ENCODE measurements at regions not wholly inside any gene's neighbourhood (a gene's known extent, or its start where the extent isn't known, plus 50 kb on each side); places are given as distances from the start of the nearest gene placed in this dataset.
"Not testable (repeated sequence)": the region's sequence is repeated elsewhere in the genome, so short reads cannot be mapped to it uniquely, and the experiment has no call there.

- H3K36me3 ChIP-seq (ENCODE audit: control insufficient read depth in 4 of 4, insufficient read depth in 4 of 4, low read length in 3 of 4); H3K27me3 ChIP-seq (replicated peaks in 2 of 5; ENCODE audit: control insufficient read depth in 4 of 5, insufficient read depth in 5 of 5, low read length in 4 of 5); H3K4me1 ChIP-seq (ENCODE audit: control extremely low read depth in 1 of 4, control insufficient read depth in 4 of 4, insufficient read depth in 4 of 4, low read length in 3 of 4); H3K4me3 ChIP-seq (ENCODE audit: control insufficient read depth in 1 of 7, extremely low read depth in 1 of 7, insufficient read depth in 4 of 7, low read depth in 2 of 7, low read length in 6 of 7); H3K9me3 ChIP-seq (ENCODE audit: control extremely low read depth in 1 of 5, control insufficient read depth in 4 of 5, insufficient read depth in 2 of 5, low read depth in 1 of 5, low read length in 4 of 5); CTCF ChIA-PET; POLR2A ChIA-PET; DNase-seq; H3K27ac ChIP-seq (ENCODE audit: insufficient read depth in 1 of 2, low read depth in 1 of 2, low read length in 2 of 2, poor library complexity in 1 of 2, severe bottlenecking in 2 of 2): not testable (repeated sequence)
- no CpG with 5 or more reads among the region's 3 CpGs for WGBS (ENCODE audit: insufficient coverage)
These were observed 60.3 kb upstream of the NMU start for GRCh38 chr4:55696424-55696823.

GRCh38 chr4:55706541-55706940 is 70.4 kb upstream of the NMU start:
- CTCF ChIA-PET, result no interaction called here
- Histone ChIP-seq H3K27ac (ENCODE audit: insufficient read depth in 1 of 2, low read depth in 1 of 2, low read length in 2 of 2, poor library complexity in 1 of 2, severe bottlenecking in 2 of 2) (no peak overlapping the region), H3K4me1 (ENCODE audit: control extremely low read depth in 1 of 4, control insufficient read depth in 4 of 4, insufficient read depth in 4 of 4, low read length in 3 of 4) (no peaks in the 10 kb centered on the region), H3K36me3 (ENCODE audit: control insufficient read depth in 4 of 4, insufficient read depth in 4 of 4, low read length in 3 of 4) (no peaks in the 10 kb centered on the region), H3K27me3 (replicated peaks in 2 of 5; ENCODE audit: control insufficient read depth in 4 of 5, insufficient read depth in 5 of 5, low read length in 4 of 5) (peaks cover 0 to 4% (median 3%) of the 10 kb centered on the region in 5 experiments), H3K4me3 (ENCODE audit: control insufficient read depth in 1 of 7, extremely low read depth in 1 of 7, insufficient read depth in 4 of 7, low read depth in 2 of 7, low read length in 6 of 7) (no peak overlapping the region), H3K9me3 (ENCODE audit: control extremely low read depth in 1 of 5, control insufficient read depth in 4 of 5, insufficient read depth in 2 of 5, low read depth in 1 of 5, low read length in 4 of 5) (no peaks in the 10 kb centered on the region)
- DNase-seq, result no peak
- POLR2A ChIA-PET, result no interaction called here

GRCh38 chr4:55707507-55707906 is 71.4 kb upstream of the NMU start:
- DNase-seq, result no peak
- 87% methylated on average over 3 of the region's 5 CpGs for WGBS (ENCODE audit: insufficient coverage)
- H3K27me3 ChIP-seq (replicated peaks in 2 of 5; ENCODE audit: control insufficient read depth in 4 of 5, insufficient read depth in 5 of 5, low read length in 4 of 5), result peaks cover 0 to 4% (median 3%) of the 10 kb centered on the region in 5 experiments
- no peak overlapping the region for H3K27ac ChIP-seq (ENCODE audit: insufficient read depth in 1 of 2, low read depth in 1 of 2, low read length in 2 of 2, poor library complexity in 1 of 2, severe bottlenecking in 2 of 2)
- no peaks in the 10 kb centered on the region for H3K4me1 ChIP-seq (ENCODE audit: control extremely low read depth in 1 of 4, control insufficient read depth in 4 of 4, insufficient read depth in 4 of 4, low read length in 3 of 4)
- ChIA-PET CTCF (no interaction called here), POLR2A (no interaction called here)
- no peaks in the 10 kb centered on the region for H3K36me3 ChIP-seq (ENCODE audit: control insufficient read depth in 4 of 4, insufficient read depth in 4 of 4, low read length in 3 of 4)
- H3K4me3 ChIP-seq (ENCODE audit: control insufficient read depth in 1 of 7, extremely low read depth in 1 of 7, insufficient read depth in 4 of 7, low read depth in 2 of 7, low read length in 6 of 7), result no peak overlapping the region
- H3K9me3 ChIP-seq (ENCODE audit: control extremely low read depth in 1 of 5, control insufficient read depth in 4 of 5, insufficient read depth in 2 of 5, low read depth in 1 of 5, low read length in 4 of 5), result no peaks in the 10 kb centered on the region

GRCh38 chr4:55707991-55708390 is 71.9 kb upstream of the NMU start:
- POLR2A ChIA-PET; H3K27ac ChIP-seq (ENCODE audit: insufficient read depth in 1 of 2, low read depth in 1 of 2, low read length in 2 of 2, poor library complexity in 1 of 2, severe bottlenecking in 2 of 2); H3K4me3 ChIP-seq (ENCODE audit: control insufficient read depth in 1 of 7, extremely low read depth in 1 of 7, insufficient read depth in 4 of 7, low read depth in 2 of 7, low read length in 6 of 7); H3K4me1 ChIP-seq (ENCODE audit: control extremely low read depth in 1 of 4, control insufficient read depth in 4 of 4, insufficient read depth in 4 of 4, low read length in 3 of 4); DNase-seq; CTCF ChIA-PET; H3K27me3 ChIP-seq (replicated peaks in 2 of 5; ENCODE audit: control insufficient read depth in 4 of 5, insufficient read depth in 5 of 5, low read length in 4 of 5); H3K36me3 ChIP-seq (ENCODE audit: control insufficient read depth in 4 of 4, insufficient read depth in 4 of 4, low read length in 3 of 4); H3K9me3 ChIP-seq (ENCODE audit: control extremely low read depth in 1 of 5, control insufficient read depth in 4 of 5, insufficient read depth in 2 of 5, low read depth in 1 of 5, low read length in 4 of 5): not testable (repeated sequence)
- 93% methylated on average over 8 of the region's 11 CpGs for WGBS (ENCODE audit: insufficient coverage)

- H3K4me1 ChIP-seq (ENCODE audit: control extremely low read depth in 1 of 4, control insufficient read depth in 4 of 4, insufficient read depth in 4 of 4, low read length in 3 of 4); H3K27ac ChIP-seq (ENCODE audit: insufficient read depth in 1 of 2, low read depth in 1 of 2, low read length in 2 of 2, poor library complexity in 1 of 2, severe bottlenecking in 2 of 2); H3K27me3 ChIP-seq (replicated peaks in 2 of 5; ENCODE audit: control insufficient read depth in 4 of 5, insufficient read depth in 5 of 5, low read length in 4 of 5); CTCF ChIA-PET; H3K9me3 ChIP-seq (ENCODE audit: control extremely low read depth in 1 of 5, control insufficient read depth in 4 of 5, insufficient read depth in 2 of 5, low read depth in 1 of 5, low read length in 4 of 5); POLR2A ChIA-PET; DNase-seq; H3K4me3 ChIP-seq (ENCODE audit: control insufficient read depth in 1 of 7, extremely low read depth in 1 of 7, insufficient read depth in 4 of 7, low read depth in 2 of 7, low read length in 6 of 7); H3K36me3 ChIP-seq (ENCODE audit: control insufficient read depth in 4 of 4, insufficient read depth in 4 of 4, low read length in 3 of 4): not testable (repeated sequence)
- no CpG with 5 or more reads among the region's 2 CpGs for WGBS (ENCODE audit: insufficient coverage)
These were observed 76.7 kb upstream of the NMU start for GRCh38 chr4:55712835-55713234.

- peak in 1 of 3 donors; percentile 6 for DNase-seq
- no peaks in the 10 kb centered on the region for H3K9me3 ChIP-seq (ENCODE audit: control extremely low read depth in 1 of 5, control insufficient read depth in 4 of 5, insufficient read depth in 2 of 5, low read depth in 1 of 5, low read length in 4 of 5)
- ChIA-PET CTCF (no interaction called here), POLR2A (no interaction called here)
- no peak overlapping the region for H3K4me3 ChIP-seq (ENCODE audit: control insufficient read depth in 1 of 7, extremely low read depth in 1 of 7, insufficient read depth in 4 of 7, low read depth in 2 of 7, low read length in 6 of 7)
- H3K27me3 ChIP-seq (replicated peaks in 2 of 5; ENCODE audit: control insufficient read depth in 4 of 5, insufficient read depth in 5 of 5, low read length in 4 of 5), result peaks cover 0 to 2% (median 0%) of the 10 kb centered on the region in 5 experiments
- H3K4me1 ChIP-seq (ENCODE audit: control extremely low read depth in 1 of 4, control insufficient read depth in 4 of 4, insufficient read depth in 4 of 4, low read length in 3 of 4), result no peaks in the 10 kb centered on the region
- no peak overlapping the region for H3K27ac ChIP-seq (ENCODE audit: insufficient read depth in 1 of 2, low read depth in 1 of 2, low read length in 2 of 2, poor library complexity in 1 of 2, severe bottlenecking in 2 of 2)
- no peaks in the 10 kb centered on the region for H3K36me3 ChIP-seq (ENCODE audit: control insufficient read depth in 4 of 4, insufficient read depth in 4 of 4, low read length in 3 of 4)
These were observed 85.6 kb upstream of the NMU start for GRCh38 chr4:55721651-55722050.

- CTCF ChIA-PET, result no interaction called here
- no peak overlapping the region for H3K4me3 ChIP-seq (ENCODE audit: control insufficient read depth in 1 of 7, extremely low read depth in 1 of 7, insufficient read depth in 4 of 7, low read depth in 2 of 7, low read length in 6 of 7)
- H3K36me3 ChIP-seq (ENCODE audit: control insufficient read depth in 4 of 4, insufficient read depth in 4 of 4, low read length in 3 of 4), result no peaks in the 10 kb centered on the region
- 94% methylated on average over 6 of the region's 6 CpGs for WGBS (ENCODE audit: insufficient coverage)
- no peaks in the 10 kb centered on the region for H3K4me1 ChIP-seq (ENCODE audit: control extremely low read depth in 1 of 4, control insufficient read depth in 4 of 4, insufficient read depth in 4 of 4, low read length in 3 of 4)
- no peaks in the 10 kb centered on the region for H3K9me3 ChIP-seq (ENCODE audit: control extremely low read depth in 1 of 5, control insufficient read depth in 4 of 5, insufficient read depth in 2 of 5, low read depth in 1 of 5, low read length in 4 of 5)
- H3K27ac ChIP-seq (ENCODE audit: insufficient read depth in 1 of 2, low read depth in 1 of 2, low read length in 2 of 2, poor library complexity in 1 of 2, severe bottlenecking in 2 of 2), result no peak overlapping the region
- no peak for DNase-seq
- POLR2A ChIA-PET, result no interaction called here
- peaks cover 0 to 2% (median 0%) of the 10 kb centered on the region in 5 experiments for H3K27me3 ChIP-seq (replicated peaks in 2 of 5; ENCODE audit: control insufficient read depth in 4 of 5, insufficient read depth in 5 of 5, low read length in 4 of 5)
These were observed 86.0 kb upstream of the NMU start for GRCh38 chr4:55722132-55722531.

GRCh38 chr4:55723403-55723802 is 87.3 kb upstream of the NMU start:
- H3K36me3 ChIP-seq (ENCODE audit: control insufficient read depth in 4 of 4, insufficient read depth in 4 of 4, low read length in 3 of 4), result no peaks in the 10 kb centered on the region
- 80% methylated on average over 1 of the region's 2 CpGs for WGBS (ENCODE audit: insufficient coverage)
- ChIA-PET CTCF (no interaction called here), POLR2A (no interaction called here)
- peaks cover 0 to 4% (median 0%) of the 10 kb centered on the region in 5 experiments for H3K9me3 ChIP-seq (ENCODE audit: control extremely low read depth in 1 of 5, control insufficient read depth in 4 of 5, insufficient read depth in 2 of 5, low read depth in 1 of 5, low read length in 4 of 5)
- no peak overlapping the region for H3K4me3 ChIP-seq (ENCODE audit: control insufficient read depth in 1 of 7, extremely low read depth in 1 of 7, insufficient read depth in 4 of 7, low read depth in 2 of 7, low read length in 6 of 7)
- DNase-seq, result no peak
- no peaks in the 10 kb centered on the region for H3K27me3 ChIP-seq (replicated peaks in 2 of 5; ENCODE audit: control insufficient read depth in 4 of 5, insufficient read depth in 5 of 5, low read length in 4 of 5)
- no peak overlapping the region for H3K27ac ChIP-seq (ENCODE audit: insufficient read depth in 1 of 2, low read depth in 1 of 2, low read length in 2 of 2, poor library complexity in 1 of 2, severe bottlenecking in 2 of 2)
- no peaks in the 10 kb centered on the region for H3K4me1 ChIP-seq (ENCODE audit: control extremely low read depth in 1 of 4, control insufficient read depth in 4 of 4, insufficient read depth in 4 of 4, low read length in 3 of 4)
